CD4-positive, alpha-beta T cell treated with Interleukin-21 for 1 hour (primary cell): ENCODE measurements at regions not wholly inside any gene's neighbourhood (a gene's known extent, or its start where the extent isn't known, plus 50 kb on each side); places are given as distances from the start of the nearest gene placed in this dataset.

Source experiments
- DNase-seq: peaks from one replicate; pipeline ENCODE4 v3.0.0-alpha.2; 2020

GRCh38 chr2:12330916-12331315 lies 385.8 kb upstream of the TRIB2 start:
- no peak for DNase-seq

GRCh38 chr2:12331698-12332097 lies 385.0 kb upstream of the TRIB2 start:
- DNase-seq, result no peak

- DNase-seq, result no peak
Measured at GRCh38 chr2:12333293-12333692, 383.4 kb upstream of the TRIB2 start.

- DNase-seq, result no peak
Measured at GRCh38 chr2:12334412-12334966, 382.2 kb upstream of the TRIB2 start.

GRCh38 chr2:12335131-12335530 lies 381.6 kb upstream of the TRIB2 start:
- DNase-seq, result no peak

- DNase-seq, result no peak
Measured at GRCh38 chr2:12335995-12336394, 380.7 kb upstream of the TRIB2 start.

GRCh38 chr2:12338946-12339697 lies 377.6 kb upstream of the TRIB2 start:
- DNase-seq, result no peak

GRCh38 chr2:12340164-12340563 lies 376.6 kb upstream of the TRIB2 start:
- DNase-seq, result no peak

- no peak for DNase-seq
Measured at GRCh38 chr2:12341215-12341614, 375.5 kb upstream of the TRIB2 start.

GRCh38 chr2:12341920-12342319 lies 374.8 kb upstream of the TRIB2 start:
- no peak for DNase-seq

GRCh38 chr2:12343141-12343540 lies 373.6 kb upstream of the TRIB2 start:
- DNase-seq, result no peak

GRCh38 chr2:12347066-12347493 lies 369.7 kb upstream of the TRIB2 start:
- DNase-seq, result no peak

GRCh38 chr2:12348216-12348615 lies 368.5 kb upstream of the TRIB2 start:
- no peak for DNase-seq

- DNase-seq, result no peak
Measured at GRCh38 chr2:12350821-12351220, 365.9 kb upstream of the TRIB2 start.

GRCh38 chr2:12352889-12353288 lies 363.8 kb upstream of the TRIB2 start:
- DNase-seq, result no peak

GRCh38 chr2:12361506-12361905 lies 355.2 kb upstream of the TRIB2 start:
- no peak for DNase-seq

GRCh38 chr2:12363138-12363537 lies 353.6 kb upstream of the TRIB2 start:
- DNase-seq, result no peak

- no peak for DNase-seq
Measured at GRCh38 chr2:12363569-12363968, 353.2 kb upstream of the TRIB2 start.

GRCh38 chr2:12369566-12369965 lies 347.2 kb upstream of the TRIB2 start:
- no peak for DNase-seq

- no peak for DNase-seq
Measured at GRCh38 chr2:12376025-12376424, 340.7 kb upstream of the TRIB2 start.

GRCh38 chr2:12379143-12379542 lies 337.6 kb upstream of the TRIB2 start:
- DNase-seq, result no peak

- no peak for DNase-seq
Measured at GRCh38 chr2:12381543-12382325, 335.0 kb upstream of the TRIB2 start.

- no peak for DNase-seq
Measured at GRCh38 chr2:12382366-12382765, 334.4 kb upstream of the TRIB2 start.
